ENCODE measurements at regions not wholly inside any gene's neighbourhood (a gene's known extent, or its start where the extent isn't known, plus 50 kb on each side); places are given as distances from the start of the nearest gene placed in this dataset.
"Not testable (repeated sequence)": the region's sequence is repeated elsewhere in the genome, so short reads cannot be mapped to it uniquely, and the experiment has no call there.

- no peaks in the 10 kb centered on the region for H3K9me3 Mint-ChIP-seq
- H3K27me3 Mint-ChIP-seq (ENCODE audit: low read depth): peaks cover 5% of the 10 kb centered on the region
- H3K27ac Mint-ChIP-seq: no peak overlapping the region
- DNase-seq (ENCODE audit: low spot score): no peak
- H3K36me3 Mint-ChIP-seq (ENCODE audit: low read depth): no peaks in the 10 kb centered on the region
- intact Hi-C loops (cut with micrococcal nuclease): no loop called here
- H3K4me3 Mint-ChIP-seq (ENCODE audit: low read depth): no peak overlapping the region
- peaks cover 9% of the 10 kb centered on the region for H3K4me1 Mint-ChIP-seq (ENCODE audit: low read depth)
Measured at GRCh38 chr2:156752042-156752441, 315.9 kb downstream of the GPD2 start.

- no peaks in the 10 kb centered on the region for H3K36me3 Mint-ChIP-seq (ENCODE audit: low read depth)
Measured at GRCh38 chr2:156753766-156754165, 317.6 kb downstream of the GPD2 start.

GRCh38 chr2:156756516-156756915, 320.3 kb downstream of the GPD2 start:
- Mint-ChIP-seq H3K9me3 (no peaks in the 10 kb centered on the region), H3K27me3 (ENCODE audit: low read depth) (peaks cover 3% of the 10 kb centered on the region)
- intact Hi-C loops (cut with micrococcal nuclease): no loop called here

More at GRCh38 chr2:156753766-156754165, 317.6 kb downstream of the GPD2 start:
- Mint-ChIP-seq H3K9me3 (no peaks in the 10 kb centered on the region), H3K27me3 (ENCODE audit: low read depth) (no peaks in the 10 kb centered on the region), H3K27ac (no peak overlapping the region), H3K4me1 (ENCODE audit: low read depth) (no peaks in the 10 kb centered on the region), H3K4me3 (ENCODE audit: low read depth) (no peak overlapping the region)
- intact Hi-C loops (cut with micrococcal nuclease): no loop called here
- DNase-seq (ENCODE audit: low spot score): no peak

GRCh38 chr2:156763174-156763573, 327.0 kb downstream of the GPD2 start:
- no peak overlapping the region for H3K4me3 Mint-ChIP-seq (ENCODE audit: low read depth)
- no peaks in the 10 kb centered on the region for H3K9me3 Mint-ChIP-seq
- no peak for DNase-seq (ENCODE audit: low spot score)
- no peaks in the 10 kb centered on the region for H3K36me3 Mint-ChIP-seq (ENCODE audit: low read depth)
- H3K4me1 Mint-ChIP-seq (ENCODE audit: low read depth): no peaks in the 10 kb centered on the region
- no peak overlapping the region for H3K27ac Mint-ChIP-seq
- intact Hi-C loops (cut with micrococcal nuclease): no loop called here
- peaks cover 3% of the 10 kb centered on the region for H3K27me3 Mint-ChIP-seq (ENCODE audit: low read depth)

More at GRCh38 chr2:156756516-156756915, 320.3 kb downstream of the GPD2 start:
- Mint-ChIP-seq H3K4me1 (ENCODE audit: low read depth) (no peaks in the 10 kb centered on the region), H3K36me3 (ENCODE audit: low read depth) (no peaks in the 10 kb centered on the region), H3K4me3 (ENCODE audit: low read depth) (no peak overlapping the region), H3K27ac (no peak overlapping the region)
- no peak for DNase-seq (ENCODE audit: low spot score)

- peaks cover 4% of the 10 kb centered on the region for H3K9me3 Mint-ChIP-seq
- H3K4me3 Mint-ChIP-seq (ENCODE audit: low read depth): no peak overlapping the region
- H3K27ac Mint-ChIP-seq: no peak overlapping the region
- H3K27me3 Mint-ChIP-seq (ENCODE audit: low read depth): peaks cover 3% of the 10 kb centered on the region
- no peak for DNase-seq (ENCODE audit: low spot score)
- H3K4me1 Mint-ChIP-seq (ENCODE audit: low read depth): no peaks in the 10 kb centered on the region
- intact Hi-C loops (cut with micrococcal nuclease): no loop called here
- no peaks in the 10 kb centered on the region for H3K36me3 Mint-ChIP-seq (ENCODE audit: low read depth)
Measured at GRCh38 chr2:156765043-156765442, 328.9 kb downstream of the GPD2 start.

GRCh38 chr2:156765450-156765849, 329.3 kb downstream of the GPD2 start:
- intact Hi-C loops (cut with micrococcal nuclease): no loop called here
- peaks cover 3% of the 10 kb centered on the region for H3K27me3 Mint-ChIP-seq (ENCODE audit: low read depth)
- no peaks in the 10 kb centered on the region for H3K4me1 Mint-ChIP-seq (ENCODE audit: low read depth)
- peaks cover 4% of the 10 kb centered on the region for H3K9me3 Mint-ChIP-seq
- no peak overlapping the region for H3K27ac Mint-ChIP-seq
- H3K4me3 Mint-ChIP-seq (ENCODE audit: low read depth): no peak overlapping the region
- no peak for DNase-seq (ENCODE audit: low spot score)
- H3K36me3 Mint-ChIP-seq (ENCODE audit: low read depth): no peaks in the 10 kb centered on the region

- H3K4me3 Mint-ChIP-seq (ENCODE audit: low read depth): no peak overlapping the region
- no peak overlapping the region for H3K27ac Mint-ChIP-seq
- intact Hi-C loops (cut with micrococcal nuclease): no loop called here
- no peak for DNase-seq (ENCODE audit: low spot score)
- no peaks in the 10 kb centered on the region for H3K36me3 Mint-ChIP-seq (ENCODE audit: low read depth)
- no peaks in the 10 kb centered on the region for H3K4me1 Mint-ChIP-seq (ENCODE audit: low read depth)
- peaks cover 4% of the 10 kb centered on the region for H3K9me3 Mint-ChIP-seq
- H3K27me3 Mint-ChIP-seq (ENCODE audit: low read depth): no peaks in the 10 kb centered on the region
Measured at GRCh38 chr2:156769802-156770201, 333.6 kb downstream of the GPD2 start.

- H3K4me3 Mint-ChIP-seq (ENCODE audit: low read depth): no peak overlapping the region
- H3K36me3 Mint-ChIP-seq (ENCODE audit: low read depth): no peaks in the 10 kb centered on the region
- H3K9me3 Mint-ChIP-seq: no peaks in the 10 kb centered on the region
- intact Hi-C loops (cut with micrococcal nuclease): no loop called here
- H3K27me3 Mint-ChIP-seq (ENCODE audit: low read depth): no peaks in the 10 kb centered on the region
- no peak overlapping the region for H3K27ac Mint-ChIP-seq
- no peaks in the 10 kb centered on the region for H3K4me1 Mint-ChIP-seq (ENCODE audit: low read depth)
- DNase-seq (ENCODE audit: low spot score): no peak
Measured at GRCh38 chr2:156778916-156779315, 342.7 kb downstream of the GPD2 start.

GRCh38 chr2:156779416-156780120, 343.4 kb downstream of the GPD2 start:
- intact Hi-C loops (cut with micrococcal nuclease): no loop called here
- no peak overlapping the region for H3K4me3 Mint-ChIP-seq (ENCODE audit: low read depth)
- no peak for DNase-seq (ENCODE audit: low spot score)
- no peak overlapping the region for H3K27ac Mint-ChIP-seq
- no peaks in the 10 kb centered on the region for H3K9me3 Mint-ChIP-seq
- H3K27me3 Mint-ChIP-seq (ENCODE audit: low read depth): no peaks in the 10 kb centered on the region
- H3K36me3 Mint-ChIP-seq (ENCODE audit: low read depth): no peaks in the 10 kb centered on the region
- H3K4me1 Mint-ChIP-seq (ENCODE audit: low read depth): no peaks in the 10 kb centered on the region

- H3K9me3 Mint-ChIP-seq; DNase-seq (ENCODE audit: low spot score); H3K36me3 Mint-ChIP-seq (ENCODE audit: low read depth); H3K4me1 Mint-ChIP-seq (ENCODE audit: low read depth); intact Hi-C loops (cut with micrococcal nuclease); H3K4me3 Mint-ChIP-seq (ENCODE audit: low read depth); H3K27ac Mint-ChIP-seq; H3K27me3 Mint-ChIP-seq (ENCODE audit: low read depth): not testable (repeated sequence)
Measured at GRCh38 chr2:156781677-156782076, 345.5 kb downstream of the GPD2 start.

GRCh38 chr2:156784020-156784701, 348.0 kb downstream of the GPD2 start:
- no peaks in the 10 kb centered on the region for H3K36me3 Mint-ChIP-seq (ENCODE audit: low read depth)

GRCh38 chr2:156787517-156787916, 351.3 kb downstream of the GPD2 start:
- no peak overlapping the region for H3K27ac Mint-ChIP-seq
- no peaks in the 10 kb centered on the region for H3K36me3 Mint-ChIP-seq (ENCODE audit: low read depth)
- no peaks in the 10 kb centered on the region for H3K27me3 Mint-ChIP-seq (ENCODE audit: low read depth)
- no peak for DNase-seq (ENCODE audit: low spot score)
- H3K4me1 Mint-ChIP-seq (ENCODE audit: low read depth): no peaks in the 10 kb centered on the region
- no peak overlapping the region for H3K4me3 Mint-ChIP-seq (ENCODE audit: low read depth)
- intact Hi-C loops (cut with micrococcal nuclease): no loop called here
- no peaks in the 10 kb centered on the region for H3K9me3 Mint-ChIP-seq

More at GRCh38 chr2:156784020-156784701, 348.0 kb downstream of the GPD2 start:
- Mint-ChIP-seq H3K9me3 (no peaks in the 10 kb centered on the region), H3K4me1 (ENCODE audit: low read depth) (no peaks in the 10 kb centered on the region), H3K27ac (no peak overlapping the region), H3K27me3 (ENCODE audit: low read depth) (no peaks in the 10 kb centered on the region), H3K4me3 (ENCODE audit: low read depth) (no peak overlapping the region)
- DNase-seq (ENCODE audit: low spot score): no peak
- intact Hi-C loops (cut with micrococcal nuclease): no loop called here

- Mint-ChIP-seq H3K4me1 (ENCODE audit: low read depth) (no peaks in the 10 kb centered on the region), H3K9me3 (no peaks in the 10 kb centered on the region), H3K27ac (no peak overlapping the region), H3K4me3 (ENCODE audit: low read depth) (no peak overlapping the region), H3K36me3 (ENCODE audit: low read depth) (no peaks in the 10 kb centered on the region), H3K27me3 (ENCODE audit: low read depth) (no peaks in the 10 kb centered on the region)
- no peak for DNase-seq (ENCODE audit: low spot score)
- intact Hi-C loops (cut with micrococcal nuclease): no loop called here
Measured at GRCh38 chr2:156790343-156791037, 354.3 kb downstream of the GPD2 start.
